HG03095 (cell line): ENCODE measurements at regions not wholly inside any gene's neighbourhood (a gene's known extent, or its start where the extent isn't known, plus 50 kb on each side); places are given as distances from the start of the nearest gene placed in this dataset.

Source experiments
- ATAC-seq: cut with Tn5 transposase; IDR thresholded peaks from one replicate; pipeline ENCODE4 v1.9.1; 2021; ENCODE audit warnings: moderate library complexity; ENCODE audit not compliant: unreplicated experiment

- ATAC-seq, result no peak
Measured at GRCh38 chr12:89111964-89112363, 240.3 kb downstream of the DUSP6 start.

DNA sequence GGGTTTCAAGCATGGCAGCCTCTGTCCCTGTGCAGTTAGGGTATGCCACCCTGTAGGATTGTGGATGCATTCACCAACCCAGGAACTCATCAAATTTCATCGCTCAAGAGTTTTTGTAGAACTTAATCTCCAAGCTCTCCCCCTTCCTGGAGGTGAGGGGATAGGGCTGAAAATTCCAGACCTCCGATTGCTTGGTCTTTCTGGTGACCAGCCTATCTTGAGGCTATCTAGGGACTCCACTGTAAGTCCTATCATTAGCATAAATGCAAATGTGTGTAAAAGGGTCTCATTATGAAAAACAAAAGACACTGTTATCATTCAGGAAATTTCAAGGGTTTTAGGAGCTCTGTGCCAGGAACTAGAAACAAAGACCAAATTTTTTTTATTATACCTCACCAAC lies 244.0 kb downstream of the DUSP6 start:
- ATAC-seq, result no peak

DNA sequence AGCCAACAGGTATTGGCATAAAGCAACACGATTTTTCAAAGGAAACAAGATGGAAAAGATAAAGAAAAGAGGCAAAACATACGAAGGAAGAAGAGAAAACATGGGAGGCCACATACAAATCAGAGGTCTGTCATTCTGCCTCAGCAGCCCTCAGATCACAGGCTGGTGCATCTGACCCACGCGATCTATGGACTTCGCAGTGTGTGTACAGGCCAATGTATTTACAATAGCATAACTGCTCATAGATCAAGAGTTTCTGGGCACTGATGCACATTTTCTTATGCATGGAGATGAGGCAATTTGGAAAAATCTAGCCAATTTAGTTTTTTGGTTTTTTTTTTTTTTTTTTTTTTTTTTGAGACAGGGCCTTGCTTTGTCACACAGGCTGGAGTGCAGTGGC lies 245.4 kb downstream of the DUSP6 start:
- ATAC-seq, result no peak

DNA sequence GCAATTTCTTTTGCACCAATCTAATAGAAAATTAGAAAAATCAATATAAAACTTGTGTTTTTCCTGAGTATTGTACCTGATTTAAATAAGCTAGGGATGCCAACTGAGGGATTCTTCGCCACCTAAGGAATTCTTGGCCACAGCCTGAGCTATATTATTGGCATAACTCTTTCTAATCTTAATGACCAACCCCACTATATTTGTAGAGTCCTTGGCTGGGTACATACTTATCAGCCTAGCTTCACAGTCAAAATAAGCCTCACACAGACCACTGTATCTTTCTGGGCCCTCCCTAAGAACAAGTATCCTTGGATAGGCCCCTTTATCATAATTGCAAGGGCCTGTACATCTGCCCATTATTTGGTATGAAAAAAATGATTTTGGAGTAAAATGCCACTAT lies 247.1 kb downstream of the DUSP6 start:
- ATAC-seq, result no peak

GRCh38 chr12:89103831-89104230 lies 248.5 kb downstream of the DUSP6 start:
- ATAC-seq, result no peak

GRCh38 chr12:89101440-89101839 lies 250.9 kb downstream of the DUSP6 start:
- no peak for ATAC-seq

- ATAC-seq, result no peak
Measured at GRCh38 chr12:89098441-89099112, 253.7 kb downstream of the DUSP6 start.

GRCh38 chr12:89092297-89092696 lies 260.0 kb downstream of the DUSP6 start:
- ATAC-seq, result no peak

DNA sequence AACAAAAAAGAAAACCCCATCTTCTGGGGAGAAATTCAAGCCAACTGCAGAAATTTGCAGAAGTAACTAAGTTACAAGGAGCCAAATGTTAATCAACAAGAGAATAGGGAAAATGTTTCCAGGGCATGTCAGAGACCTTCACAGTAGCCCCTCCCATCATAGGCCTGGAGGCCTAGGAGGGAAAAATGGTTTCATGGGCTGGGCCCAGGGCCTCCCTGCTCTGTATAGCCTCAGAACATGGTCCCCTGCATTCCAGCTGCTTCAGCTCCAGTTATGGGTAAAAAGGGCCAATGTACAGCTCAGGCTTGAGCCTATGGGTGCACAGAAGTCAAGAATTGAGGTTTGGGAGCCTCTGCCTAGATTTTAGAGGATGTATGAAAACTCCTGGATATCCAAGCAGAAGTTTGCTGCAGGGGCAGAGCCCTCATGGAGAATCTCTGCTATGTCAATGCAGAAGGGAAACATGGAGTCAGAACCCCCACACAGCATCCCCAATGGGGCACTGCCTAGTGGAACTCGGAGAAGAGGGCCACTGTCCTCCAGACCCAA lies 260.9 kb downstream of the DUSP6 start:
- no peak for ATAC-seq

DNA sequence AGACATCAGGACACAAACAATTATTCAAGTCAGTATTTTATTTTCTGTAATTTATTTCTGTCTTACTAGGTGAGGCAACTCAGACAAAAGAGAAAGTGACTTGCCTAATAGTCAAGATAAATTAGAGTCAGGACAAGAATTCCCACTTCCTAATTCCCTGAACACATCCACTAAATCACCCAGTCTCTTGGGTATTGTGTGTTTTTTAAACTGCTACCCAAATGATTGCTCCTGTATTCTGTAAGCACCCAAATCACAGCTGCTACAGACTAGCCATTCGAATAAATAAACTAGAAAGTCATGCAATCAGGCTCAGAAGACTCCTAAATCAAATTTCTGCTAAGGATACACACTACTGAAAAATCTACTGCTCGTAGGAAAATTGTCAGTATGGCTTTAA lies 263.0 kb downstream of the DUSP6 start:
- ATAC-seq, result no peak

GRCh38 chr12:89087876-89088275 lies 264.4 kb downstream of the DUSP6 start:
- no peak for ATAC-seq

DNA sequence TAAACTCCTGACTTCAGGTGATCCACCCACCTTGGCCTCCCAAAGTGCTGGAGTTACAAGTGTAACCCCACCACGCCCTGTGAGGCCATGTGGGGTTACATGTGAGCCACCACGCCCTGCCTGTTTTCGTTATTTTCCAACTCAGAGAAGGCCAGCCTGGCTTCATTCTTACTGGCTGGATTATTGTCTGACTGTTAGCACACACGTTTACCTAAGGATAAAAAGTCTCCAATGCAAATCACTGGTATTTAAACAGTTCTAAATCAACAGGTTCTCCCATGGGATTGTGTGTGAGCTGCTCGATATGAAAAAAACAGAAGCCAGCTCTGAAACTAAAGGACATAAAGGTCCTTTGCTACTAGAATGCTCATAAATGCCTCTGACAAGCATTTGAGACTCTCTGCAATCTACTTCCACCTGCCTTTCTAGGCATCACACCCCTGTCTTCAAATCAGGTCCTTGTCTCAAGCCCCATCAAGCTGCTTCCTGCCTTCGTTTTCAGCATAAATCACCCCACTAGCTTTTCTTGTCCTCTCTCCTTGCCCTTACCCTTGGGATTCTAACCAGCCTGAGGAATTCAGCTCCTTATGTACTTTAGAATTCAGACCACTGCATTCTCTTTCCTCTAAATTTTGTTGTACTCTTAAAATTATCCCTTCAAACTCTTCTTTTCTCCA lies 265.0 kb downstream of the DUSP6 start:
- no peak for ATAC-seq

- no peak for ATAC-seq
Measured at GRCh38 chr12:89085421-89085820, 266.9 kb downstream of the DUSP6 start.

DNA sequence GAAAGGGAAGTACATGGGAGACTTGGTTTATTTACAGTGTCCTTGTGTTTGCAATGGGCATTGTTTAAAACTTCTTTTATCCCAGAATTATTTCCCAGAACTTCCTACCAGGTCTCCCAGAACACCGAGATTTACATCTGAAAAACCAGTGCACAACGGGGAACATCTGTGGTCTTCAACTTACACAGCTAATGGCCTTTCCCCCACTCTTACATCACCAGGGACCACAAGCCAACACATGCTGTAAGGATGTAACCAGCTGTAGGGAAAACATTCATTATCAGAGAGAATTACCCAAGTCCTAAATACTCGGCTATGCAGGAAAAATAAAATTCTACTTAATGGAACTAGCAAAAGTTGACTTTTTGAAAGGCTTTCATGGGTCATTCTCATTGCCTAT lies 267.6 kb downstream of the DUSP6 start:
- ATAC-seq, result no peak

DNA sequence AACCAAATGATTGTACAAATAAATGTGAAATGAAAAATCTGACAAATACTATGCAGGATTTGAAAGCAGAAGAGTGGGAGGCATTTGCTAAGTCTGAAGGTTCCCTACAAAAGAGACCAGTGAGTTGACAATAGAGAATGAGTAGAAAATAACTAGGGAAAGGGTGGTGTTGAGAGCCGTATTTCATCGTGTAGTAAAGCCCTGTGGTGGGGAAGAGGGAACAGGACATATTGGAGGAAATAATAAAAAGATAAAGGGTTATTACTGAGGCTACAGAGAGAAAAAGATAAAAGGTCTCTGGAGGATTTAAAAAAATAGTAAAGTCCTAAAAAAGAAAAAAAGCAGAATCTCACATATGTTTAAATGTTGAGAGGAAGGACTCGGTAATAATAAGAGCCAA lies 268.8 kb downstream of the DUSP6 start:
- ATAC-seq, result no peak

DNA sequence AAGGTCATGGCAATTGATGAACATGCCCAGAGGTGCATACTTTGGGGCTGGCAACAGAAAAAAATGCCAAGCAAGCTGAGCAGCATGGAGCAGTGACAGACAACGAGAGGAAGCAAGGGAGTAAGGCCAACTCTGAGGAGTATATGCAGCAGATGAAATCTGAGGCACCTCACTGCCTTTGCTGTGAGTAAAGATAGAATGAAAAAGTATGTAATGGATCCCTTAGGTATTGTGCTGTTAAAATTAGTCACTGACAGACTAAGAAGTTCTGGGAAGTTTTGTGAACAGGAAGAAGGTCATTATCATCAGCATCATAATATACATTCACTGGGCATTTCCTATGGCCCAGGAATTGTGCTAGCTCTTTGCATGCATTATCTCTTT lies 269.9 kb downstream of the DUSP6 start:
- ATAC-seq, result no peak

DNA sequence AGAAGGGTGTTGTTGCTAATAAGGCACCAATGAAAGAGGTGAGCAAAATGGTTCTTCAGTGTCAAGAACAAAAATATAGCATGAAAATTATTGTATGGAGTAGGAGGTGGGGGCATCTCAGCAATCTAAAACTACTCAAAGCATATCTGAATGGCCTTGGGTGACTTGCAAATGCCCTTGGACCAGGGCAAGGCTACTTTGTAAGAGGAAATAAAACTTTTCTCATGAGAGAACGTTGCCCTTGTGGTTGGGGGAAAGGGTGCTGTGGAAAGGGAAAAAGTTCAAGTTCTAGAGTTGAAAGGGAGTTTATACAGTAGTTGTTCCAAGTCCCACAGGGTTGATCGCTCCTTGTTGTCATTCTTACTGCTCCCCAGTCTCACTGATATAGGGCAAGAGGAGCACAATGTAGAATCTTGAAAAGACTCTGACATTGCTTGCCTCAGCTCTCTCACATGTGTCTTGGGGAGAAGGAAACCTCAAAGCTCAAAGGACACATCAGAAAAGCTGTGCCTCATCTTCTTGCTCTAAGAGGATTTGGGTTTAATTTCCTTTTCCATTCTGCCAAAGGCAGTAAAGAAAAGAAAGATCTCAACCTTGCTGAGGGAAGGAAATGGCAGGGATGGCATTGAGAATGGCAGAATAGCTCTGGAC lies 270.5 kb downstream of the DUSP6 start:
- no peak for ATAC-seq

GRCh38 chr12:89080793-89081465 lies 271.4 kb downstream of the DUSP6 start:
- ATAC-seq, result no peak

DNA sequence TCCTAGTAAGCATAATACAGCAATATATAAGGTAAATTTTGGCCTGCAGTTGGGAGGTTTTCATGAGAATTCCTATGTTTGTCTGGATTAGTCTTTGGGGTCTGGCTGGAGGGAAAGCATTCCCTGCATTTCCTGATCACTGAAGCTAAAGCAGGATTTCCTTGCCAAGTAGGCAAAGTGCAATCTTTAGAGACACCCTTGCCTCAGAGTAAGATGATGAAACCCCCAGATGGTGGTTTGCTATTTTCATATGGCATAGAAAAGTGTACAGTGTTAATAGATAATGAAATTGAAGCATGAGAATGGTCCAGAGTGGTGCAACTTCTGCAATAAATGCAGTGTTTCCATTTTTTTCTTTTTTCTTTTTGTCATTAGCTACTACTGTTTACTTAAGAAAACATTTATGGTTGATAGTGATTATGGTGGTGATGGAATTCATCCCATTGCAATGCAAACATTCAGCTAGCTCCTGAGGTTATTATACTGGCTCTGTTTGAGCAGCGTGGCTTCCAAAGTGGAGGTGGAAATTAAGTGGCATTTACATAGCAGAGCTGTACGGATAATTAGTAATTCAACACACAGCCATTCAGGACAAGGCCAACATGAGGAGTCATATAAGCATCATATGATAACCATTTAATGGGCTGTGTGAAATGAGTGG lies 276.3 kb downstream of the DUSP6 start:
- ATAC-seq, result no peak

- no peak for ATAC-seq
Measured at GRCh38 chr12:89073659-89074058, 278.6 kb downstream of the DUSP6 start.

GRCh38 chr12:89073027-89073398 lies 279.3 kb downstream of the DUSP6 start:
- ATAC-seq, result no peak
